ENCODE measurements at regions not wholly inside any gene's neighbourhood (a gene's known extent, or its start where the extent isn't known, plus 50 kb on each side); places are given as distances from the start of the nearest gene placed in this dataset.

DNA sequence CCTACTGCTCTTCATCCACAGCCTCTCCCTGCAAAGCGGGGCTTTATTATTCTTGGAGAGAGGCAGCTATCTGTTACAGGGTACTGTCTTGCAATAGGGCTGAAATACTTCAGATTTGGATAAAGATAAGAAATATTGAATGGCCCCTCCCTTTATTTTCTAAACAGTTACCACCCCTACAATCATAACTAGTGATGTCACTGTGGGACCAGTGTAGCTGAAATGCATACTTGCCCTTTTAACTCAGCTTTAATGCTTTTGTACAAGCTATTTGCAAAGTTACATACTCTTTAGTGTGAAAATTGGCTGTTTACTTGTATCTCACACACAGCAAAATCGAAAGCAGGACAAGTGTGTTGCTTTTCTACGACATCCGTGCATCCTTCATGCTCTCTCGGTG lies 261.7 kb upstream of the GATB start:
- TF ChIP-seq REST (IDR thresholded peaks at IDR 0.05; ENCODE audit: low read depth) (no peak), YY1 (IDR thresholded peaks at IDR 0.05; ENCODE audit: low read depth) (no peak), TAF1 (IDR thresholded peaks at IDR 0.05; ENCODE audit: low read depth) (no peak), FOXM1 (IDR thresholded peaks at IDR 0.05; ENCODE audit: borderline replicate concordance, low read depth) (no peak), ZBTB7A (IDR thresholded peaks at IDR 0.05; ENCODE audit: low read depth) (no peak), MAX (IDR thresholded peaks at IDR 0.05) (no peak), NFIC (IDR thresholded peaks at IDR 0.05) (no peak), CREB1 (IDR thresholded peaks at IDR 0.05; ENCODE audit: low read depth) (no peak)
- TF ChIP-seq, protein P1, sequence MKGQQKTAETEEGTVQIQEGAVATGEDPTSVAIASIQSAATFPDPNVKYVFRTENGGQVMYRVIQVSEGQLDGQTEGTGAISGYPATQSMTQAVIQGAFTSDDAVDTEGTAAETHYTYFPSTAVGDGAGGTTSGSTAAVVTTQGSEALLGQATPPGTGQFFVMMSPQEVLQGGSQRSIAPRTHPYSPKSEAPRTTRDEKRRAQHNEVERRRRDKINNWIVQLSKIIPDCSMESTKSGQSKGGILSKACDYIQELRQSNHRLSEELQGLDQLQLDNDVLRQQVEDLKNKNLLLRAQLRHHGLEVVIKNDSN (IDR thresholded peaks at IDR 0.05): no peak

DNA sequence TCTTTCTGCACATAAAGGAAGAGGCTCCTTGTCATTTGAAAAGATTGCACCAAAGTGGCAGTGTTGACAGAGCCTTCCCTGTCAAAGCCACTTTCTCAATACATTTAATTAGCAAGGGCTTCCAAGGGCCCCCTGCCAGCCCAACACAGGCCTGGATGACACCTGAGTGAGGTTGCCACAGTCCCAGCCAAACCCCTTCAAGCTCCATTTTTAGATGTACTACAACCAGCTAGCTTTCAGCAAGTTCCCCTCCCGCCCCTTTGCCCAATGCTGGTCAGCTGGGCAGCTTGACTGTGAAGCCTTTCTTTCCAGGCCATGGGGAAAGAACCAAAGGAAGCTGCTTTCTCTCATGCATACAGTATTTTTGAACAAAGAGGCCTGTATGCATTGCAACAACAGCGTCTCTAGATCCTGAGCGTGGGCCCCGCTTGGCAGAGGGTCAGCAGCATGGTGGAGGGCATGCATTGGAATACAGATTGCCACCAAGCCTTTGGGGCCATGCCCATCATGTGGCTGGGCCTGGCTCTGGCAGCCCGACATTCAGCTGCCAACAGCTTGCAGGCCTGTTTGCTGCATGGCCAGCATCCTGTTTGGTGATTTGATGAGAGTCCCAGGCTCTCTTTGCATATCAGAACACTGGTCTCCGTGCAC lies 261.1 kb upstream of the GATB start:
- TF ChIP-seq CREB1 (IDR thresholded peaks at IDR 0.05; ENCODE audit: low read depth) (no peak), FOXM1 (IDR thresholded peaks at IDR 0.05; ENCODE audit: borderline replicate concordance, low read depth) (no peak), EGR1 (IDR thresholded peaks at IDR 0.05) (no peak), TCF12 (IDR thresholded peaks at IDR 0.05; ENCODE audit: low read depth) (no peak), EP300 (IDR thresholded peaks at IDR 0.05; ENCODE audit: borderline replicate concordance) (no peak), REST (IDR thresholded peaks at IDR 0.05; ENCODE audit: low read depth) (no peak), TEAD4 (IDR thresholded peaks at IDR 0.05) (no peak), CEBPB (IDR thresholded peaks at IDR 0.05) (no peak), TAF1 (IDR thresholded peaks at IDR 0.05; ENCODE audit: low read depth) (no peak), ZBTB7A (IDR thresholded peaks at IDR 0.05; ENCODE audit: low read depth) (no peak), MAX (IDR thresholded peaks at IDR 0.05) (no peak), RAD21 (IDR thresholded peaks at IDR 0.05; ENCODE audit: low read depth) (no peak), NFIC (IDR thresholded peaks at IDR 0.05) (no peak), YY1 (IDR thresholded peaks at IDR 0.05; ENCODE audit: low read depth) (no peak)
- TF ChIP-seq, protein P1 (IDR thresholded peaks at IDR 0.05): no peak

- TF ChIP-seq CEBPB (IDR thresholded peaks at IDR 0.05): no peak
- TF ChIP-seq REST (IDR thresholded peaks at IDR 0.05; ENCODE audit: low read depth): no peak
- TF ChIP-seq EP300 (IDR thresholded peaks at IDR 0.05; ENCODE audit: borderline replicate concordance): no peak
- TF ChIP-seq EGR1 (IDR thresholded peaks at IDR 0.05): no peak
- no peak for TF ChIP-seq TAF1 (IDR thresholded peaks at IDR 0.05; ENCODE audit: low read depth)
- TF ChIP-seq, protein P1 (IDR thresholded peaks at IDR 0.05): no peak
- no peak for TF ChIP-seq MAX (IDR thresholded peaks at IDR 0.05)
- TF ChIP-seq YY1 (IDR thresholded peaks at IDR 0.05; ENCODE audit: low read depth): no peak
- TF ChIP-seq FOXM1 (IDR thresholded peaks at IDR 0.05; ENCODE audit: borderline replicate concordance, low read depth): no peak
- TF ChIP-seq CREB1 (IDR thresholded peaks at IDR 0.05; ENCODE audit: low read depth): no peak
- TF ChIP-seq NFIC (IDR thresholded peaks at IDR 0.05): no peak
- no peak for TF ChIP-seq TEAD4 (IDR thresholded peaks at IDR 0.05)
- TF ChIP-seq RAD21 (IDR thresholded peaks at IDR 0.05; ENCODE audit: low read depth): no peak
- no peak for TF ChIP-seq ZBTB7A (IDR thresholded peaks at IDR 0.05; ENCODE audit: low read depth)
- no peak for TF ChIP-seq TCF12 (IDR thresholded peaks at IDR 0.05; ENCODE audit: low read depth)
These were observed 259.3 kb upstream of the GATB start for GRCh38 chr4:152020073-152020472.

DNA sequence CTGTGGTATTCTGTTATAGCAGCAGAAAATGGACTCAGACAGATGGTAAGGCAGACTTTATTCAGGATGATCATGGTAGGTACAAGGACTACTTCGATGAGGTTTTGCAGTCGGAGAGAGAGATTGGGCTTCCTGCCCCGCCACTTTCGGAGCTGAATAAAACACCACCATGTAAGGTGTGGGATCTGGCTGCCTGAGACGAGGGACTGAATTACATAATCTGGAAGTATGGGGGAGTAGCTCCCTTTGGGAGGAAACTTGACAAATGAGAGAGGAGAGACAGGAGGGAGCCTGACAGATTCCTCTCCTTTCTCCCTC lies 255.5 kb upstream of the GATB start:
- TF ChIP-seq, protein P1 (IDR thresholded peaks at IDR 0.05): no peak
- TF ChIP-seq MAX (IDR thresholded peaks at IDR 0.05) (no peak), NFIC (IDR thresholded peaks at IDR 0.05) (no peak), CEBPB (IDR thresholded peaks at IDR 0.05) (no peak), CREB1 (IDR thresholded peaks at IDR 0.05; ENCODE audit: low read depth) (no peak)
